HG03039 (cell line): ENCODE measurements at regions not wholly inside any gene's neighbourhood (a gene's known extent, or its start where the extent isn't known, plus 50 kb on each side); places are given as distances from the start of the nearest gene placed in this dataset.

ENCODE experiments used
- ATAC-seq: cut with Tn5 transposase; IDR thresholded peaks from one replicate; pipeline ENCODE4 v1.9.1; 2021; ENCODE audit warnings: mild to moderate bottlenecking, moderate library complexity; ENCODE audit not compliant: unreplicated experiment

DNA sequence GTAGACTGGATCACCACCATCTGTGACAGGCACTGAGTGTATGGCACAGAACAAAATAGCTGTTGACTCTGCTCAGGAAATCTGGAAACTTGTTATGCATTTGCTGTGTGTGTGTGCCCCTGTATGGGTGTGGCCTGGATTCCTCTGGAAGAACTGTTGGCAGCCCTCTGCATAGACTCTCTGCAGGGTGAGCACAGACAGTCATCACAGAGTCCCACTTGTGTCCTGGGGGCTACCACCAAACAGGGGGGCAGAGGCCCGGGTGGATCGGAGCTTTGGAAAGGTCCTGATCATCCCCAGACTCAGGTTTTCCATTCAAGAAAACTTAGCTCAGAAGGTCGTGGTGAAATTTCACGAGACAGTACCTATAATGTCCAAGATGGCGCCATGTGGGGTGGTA is 258.6 kb downstream of the SOX11 start:
- ATAC-seq: no peak

DNA sequence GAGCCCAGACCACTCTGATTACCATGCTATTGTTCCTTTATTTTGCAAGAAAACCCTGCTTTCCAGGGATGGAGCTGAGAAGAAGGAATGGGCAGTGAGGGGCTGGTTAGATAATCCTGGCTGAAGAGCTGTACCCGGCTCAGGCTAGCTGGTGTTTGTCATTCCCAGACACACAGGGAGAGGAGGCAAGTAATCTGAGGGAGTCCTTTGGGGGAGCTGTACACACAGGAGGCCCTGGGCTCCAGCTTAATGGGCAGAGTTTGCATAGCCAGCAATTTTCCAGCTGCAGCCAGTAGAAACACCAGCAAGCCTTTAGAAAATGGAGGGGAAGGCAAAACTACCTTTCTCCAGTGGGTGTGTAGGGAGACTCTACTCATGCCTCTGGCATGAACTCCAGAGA is 259.3 kb downstream of the SOX11 start:
- no peak for ATAC-seq

DNA sequence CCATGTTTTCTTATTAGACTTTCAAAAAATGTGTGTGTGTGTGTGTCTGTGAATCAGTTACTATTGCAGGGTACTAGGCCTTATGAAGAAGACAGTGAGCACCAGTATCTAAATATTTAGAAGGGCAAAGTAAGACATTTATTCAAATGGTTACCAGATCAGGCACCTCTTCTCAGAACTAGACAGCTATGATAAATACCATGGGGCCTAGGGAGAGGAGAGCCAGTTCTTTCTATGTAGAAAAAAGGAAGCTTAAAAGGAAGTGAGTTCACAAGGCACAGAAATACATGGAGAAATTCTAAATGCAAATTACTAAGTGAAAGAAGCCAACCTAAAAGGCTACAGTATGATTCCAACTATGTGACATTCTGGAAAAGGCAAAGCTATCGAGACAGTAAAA is 261.3 kb downstream of the SOX11 start:
- no peak for ATAC-seq

DNA sequence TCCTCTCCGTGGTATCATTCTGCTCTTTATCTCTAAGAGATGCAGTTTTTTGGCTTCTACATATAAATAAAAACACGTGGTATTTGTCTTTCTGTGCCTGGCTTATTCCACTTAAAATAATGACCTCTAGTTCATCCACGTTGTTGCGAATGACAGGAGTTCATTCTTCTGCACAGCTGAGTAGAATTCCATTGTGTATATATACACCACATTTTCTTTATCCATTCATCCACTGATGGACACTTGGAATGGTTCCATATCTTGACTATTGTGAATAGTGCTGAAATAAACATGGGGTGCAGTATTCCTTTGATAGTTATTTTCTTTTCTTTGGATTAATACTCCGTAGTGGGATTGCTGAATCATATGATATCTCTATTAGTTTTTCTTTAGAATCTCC is 262.3 kb downstream of the SOX11 start:
- no peak for ATAC-seq

- ATAC-seq: no peak
Measured at GRCh38 chr2:5955921-5956320, 263.7 kb downstream of the SOX11 start.

DNA sequence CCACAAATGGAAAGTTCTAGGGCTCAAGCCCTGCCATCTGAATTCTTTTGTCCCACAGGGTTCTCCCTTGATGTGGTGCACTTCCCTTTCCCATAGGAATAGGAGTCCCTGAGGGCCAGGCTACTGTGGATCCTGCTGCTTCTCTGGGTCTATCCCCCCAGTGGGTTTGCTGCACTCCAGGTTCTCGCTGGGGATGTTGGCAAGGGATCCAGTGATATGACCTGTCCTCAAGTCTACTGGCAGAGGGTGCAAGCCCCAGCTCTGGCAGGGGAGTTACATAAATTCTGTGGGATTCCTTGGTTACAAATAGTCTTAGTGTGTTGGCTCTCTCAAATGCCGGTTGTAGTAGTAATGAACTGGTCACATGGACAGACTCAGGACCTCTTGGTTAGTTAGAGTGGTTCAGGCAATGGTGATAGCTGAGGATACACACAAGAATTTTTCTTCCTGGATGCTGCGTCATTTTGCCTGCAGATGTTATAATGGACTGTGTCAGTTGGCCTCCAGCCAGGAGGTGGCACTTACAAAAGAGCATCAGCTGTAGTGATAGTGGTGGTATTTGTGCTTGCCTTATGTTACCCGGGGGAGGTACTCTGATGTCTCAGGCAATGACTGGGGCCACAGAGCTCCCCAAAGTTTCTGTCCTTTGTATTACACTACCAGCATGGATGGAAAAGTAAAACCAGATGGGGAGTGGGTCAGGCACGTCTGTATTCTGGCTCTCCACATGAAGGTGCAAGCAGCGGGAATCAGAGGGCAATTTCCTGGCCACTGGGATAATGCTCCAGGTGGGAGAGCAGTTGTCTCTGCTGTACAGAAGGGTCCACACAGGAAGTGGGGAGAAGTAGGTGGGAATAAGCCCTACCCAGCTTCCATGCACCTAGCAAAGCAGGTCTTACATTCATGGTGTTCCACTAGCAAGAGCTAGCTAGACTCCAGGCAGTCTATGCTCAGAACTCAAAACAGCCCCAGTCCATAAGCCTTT is 267.9 kb downstream of the SOX11 start:
- ATAC-seq: no peak

DNA sequence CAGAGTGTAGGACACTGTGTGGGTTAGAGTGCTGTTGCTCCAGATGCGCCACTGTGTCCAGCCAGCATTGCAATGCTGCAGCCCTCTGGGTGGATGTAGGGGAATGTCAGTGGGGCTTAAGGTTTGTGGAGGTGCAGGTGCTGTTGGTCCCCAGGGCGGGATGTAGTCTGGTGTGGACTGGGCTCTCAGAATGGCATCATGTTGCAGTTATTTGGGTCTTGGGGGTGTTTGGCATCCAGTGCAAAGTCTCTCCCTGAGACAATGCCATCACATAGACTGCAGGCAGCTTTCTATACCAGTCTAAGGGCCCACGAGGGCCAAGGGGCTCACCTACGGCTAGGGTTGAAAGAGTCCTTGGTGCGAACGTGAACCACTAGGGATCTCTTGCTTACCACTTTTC is 275.3 kb downstream of the SOX11 start:
- no peak for ATAC-seq

DNA sequence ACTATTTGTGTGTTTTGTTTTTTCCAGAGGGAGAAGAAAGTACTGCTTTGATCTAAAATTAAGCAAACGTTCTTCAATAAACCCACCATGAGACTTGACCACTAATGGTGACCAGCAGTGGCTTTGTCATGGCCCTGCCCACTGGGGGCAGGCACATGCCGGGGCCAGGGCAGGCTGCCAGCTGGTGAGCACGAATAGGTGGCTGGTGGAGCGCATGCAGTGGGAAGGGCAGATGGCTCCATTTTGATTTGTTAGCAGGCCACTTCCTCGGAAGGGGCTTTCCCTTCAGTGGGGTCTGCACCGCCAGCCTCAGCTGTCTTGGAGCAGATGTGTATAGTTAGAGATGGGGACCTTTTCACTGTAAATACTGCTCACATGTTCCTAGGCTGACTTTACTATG is 277.1 kb downstream of the SOX11 start:
- no peak for ATAC-seq

GRCh38 chr2:5970347-5970746 is 278.2 kb downstream of the SOX11 start:
- no peak for ATAC-seq

DNA sequence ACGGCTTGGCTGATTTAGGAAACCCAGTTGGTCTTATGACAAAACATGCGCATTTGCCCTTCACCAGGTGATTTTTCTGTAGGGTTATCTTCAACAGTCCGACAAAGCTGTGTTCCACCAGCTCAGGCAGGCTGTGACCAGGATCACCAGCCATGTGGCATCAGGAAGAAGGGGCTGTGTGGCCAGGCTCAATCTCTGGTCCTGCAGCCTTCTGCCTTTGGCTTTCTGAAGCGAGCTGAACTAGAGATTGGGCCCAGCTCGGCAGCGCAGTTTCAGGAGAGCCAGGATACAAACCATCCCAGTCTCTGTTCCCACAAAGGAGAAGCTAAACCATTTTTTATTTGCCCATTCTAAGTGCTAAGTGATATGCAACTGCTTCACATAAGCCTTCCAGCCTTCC is 282.3 kb downstream of the SOX11 start:
- no peak for ATAC-seq

GRCh38 chr2:5975401-5975800 is 283.2 kb downstream of the SOX11 start:
- no peak for ATAC-seq

GRCh38 chr2:5976531-5977065 is 284.4 kb downstream of the SOX11 start:
- no peak for ATAC-seq

GRCh38 chr2:5977477-5977876 is 285.3 kb downstream of the SOX11 start:
- no peak for ATAC-seq

GRCh38 chr2:5978131-5978751 is 286.1 kb downstream of the SOX11 start:
- ATAC-seq: no peak

DNA sequence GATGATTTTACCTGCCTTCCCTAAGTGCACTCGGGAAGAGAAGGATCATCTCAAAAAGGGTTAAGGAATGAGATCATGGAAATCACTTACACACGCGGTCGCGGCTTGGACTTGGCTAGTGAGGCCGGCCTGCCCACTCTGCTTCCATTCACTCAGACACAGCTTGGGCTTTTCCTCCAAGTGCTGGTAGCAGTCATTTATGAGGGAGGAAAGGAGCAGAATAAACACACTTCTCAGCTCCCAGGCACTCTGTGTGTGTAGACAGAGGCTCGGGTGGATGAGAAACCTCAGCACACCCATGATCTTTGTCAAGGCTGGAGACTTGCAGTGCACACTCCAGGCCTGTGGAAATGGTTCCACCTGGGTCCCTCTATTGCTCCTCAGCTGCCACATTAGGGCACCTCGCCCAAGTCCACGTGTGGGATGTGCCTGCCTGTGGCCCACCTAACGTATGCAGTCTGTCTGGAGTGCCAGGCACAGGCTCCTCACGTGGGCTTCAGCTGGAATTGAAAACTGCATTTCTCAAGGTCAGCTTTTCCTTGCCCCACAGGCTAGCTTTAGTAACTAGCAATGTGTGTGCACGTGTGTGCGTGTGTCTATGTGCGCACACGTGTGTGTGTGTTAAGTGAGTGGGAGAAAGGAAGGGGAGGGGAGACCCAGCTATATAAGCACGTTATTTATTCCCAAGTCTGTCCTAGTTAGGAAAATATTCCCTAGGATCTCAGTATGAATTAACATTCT is 288.4 kb downstream of the SOX11 start:
- ATAC-seq: no peak

DNA sequence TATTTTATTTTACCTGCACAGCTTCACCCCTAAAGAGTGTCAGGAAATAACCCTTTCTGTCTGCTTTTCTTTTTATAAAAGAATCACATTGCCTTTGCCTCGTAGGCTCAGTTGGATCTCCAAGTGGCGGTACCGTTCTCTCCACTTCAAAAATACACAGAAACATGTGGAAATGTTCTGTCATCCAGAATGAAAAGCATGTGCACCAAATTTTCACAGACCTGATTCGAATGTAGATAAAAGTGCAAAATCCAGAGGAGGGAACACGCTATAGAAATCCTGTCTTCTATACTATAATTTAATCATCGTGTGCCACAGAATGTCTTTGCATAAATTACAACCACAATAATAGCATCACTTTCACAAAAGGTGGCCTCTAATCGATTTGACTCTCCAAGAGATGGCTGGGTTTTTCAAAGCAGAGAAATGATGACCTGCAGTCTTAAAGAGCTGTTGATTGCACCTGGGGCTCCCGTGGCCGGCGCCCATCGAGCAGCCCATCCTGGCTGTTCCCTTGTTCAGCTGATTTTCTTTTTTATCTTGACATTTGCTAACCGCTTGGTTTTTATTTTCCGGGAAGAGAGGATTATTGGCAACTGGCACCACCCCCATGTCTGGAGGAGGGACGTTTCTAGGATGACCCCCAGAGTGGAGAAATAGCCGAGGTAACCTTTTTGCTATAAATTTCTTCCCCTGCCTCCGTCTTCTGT is 290.2 kb downstream of the SOX11 start:
- no peak for ATAC-seq

- ATAC-seq: no peak
Measured at GRCh38 chr2:5982903-5983265, 290.7 kb downstream of the SOX11 start.

- no peak for ATAC-seq
Measured at GRCh38 chr2:5983511-5984272, 291.5 kb downstream of the SOX11 start.

GRCh38 chr2:5984273-5984655 is 292.1 kb downstream of the SOX11 start:
- ATAC-seq: no peak

DNA sequence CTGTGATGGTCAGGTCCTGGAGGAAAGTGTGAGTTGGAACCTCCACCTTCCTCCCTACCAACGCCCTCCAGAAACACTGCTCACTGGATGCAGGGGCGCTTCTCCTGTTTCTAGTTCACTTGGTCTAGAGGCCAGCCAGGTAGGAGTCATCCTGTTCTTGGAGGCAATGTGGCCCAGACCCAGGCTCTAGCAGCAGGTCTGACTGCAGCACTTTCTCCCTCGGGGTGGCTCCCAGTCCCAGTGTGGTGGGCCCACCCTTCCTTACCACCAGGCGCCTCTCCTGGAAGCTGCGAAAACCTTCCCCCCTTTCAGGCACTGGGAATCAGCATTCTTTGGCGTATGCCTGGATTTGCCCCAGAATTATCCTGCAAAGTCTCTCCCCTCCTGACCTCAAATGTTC is 292.8 kb downstream of the SOX11 start:
- no peak for ATAC-seq
